HG03103 (cell line): ENCODE measurements at regions not wholly inside any gene's neighbourhood (a gene's known extent, or its start where the extent isn't known, plus 50 kb on each side); places are given as distances from the start of the nearest gene placed in this dataset.
"Not testable (repeated sequence)": the region's sequence is repeated elsewhere in the genome, so short reads cannot be mapped to it uniquely, and the experiment has no call there.

Experiments used
- ATAC-seq: cut with Tn5 transposase; IDR thresholded peaks from one replicate; pipeline ENCODE4 v1.9.1; 2021; ENCODE audit warnings: low read depth; ENCODE audit not compliant: unreplicated experiment

DNA sequence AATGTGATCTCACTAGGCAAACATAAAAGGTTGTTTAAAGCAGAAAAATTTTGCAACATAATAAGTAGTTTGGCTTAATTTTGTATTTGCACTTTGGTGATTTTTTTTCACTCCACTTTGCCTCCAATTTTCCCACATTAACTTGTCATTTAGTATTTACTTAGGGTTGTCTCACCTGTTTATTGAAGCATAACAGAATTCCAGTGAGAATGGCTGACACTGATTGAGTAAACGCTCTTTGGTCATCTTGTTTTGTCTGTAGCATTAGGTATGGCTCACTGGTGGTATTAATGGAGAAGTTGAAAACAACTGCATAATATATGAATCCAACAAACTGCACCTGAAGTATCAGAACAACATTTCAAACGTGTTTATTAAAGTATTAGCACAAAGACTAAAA, 799.5 kb upstream of the ADGRL3 start:
- no peak for ATAC-seq

DNA sequence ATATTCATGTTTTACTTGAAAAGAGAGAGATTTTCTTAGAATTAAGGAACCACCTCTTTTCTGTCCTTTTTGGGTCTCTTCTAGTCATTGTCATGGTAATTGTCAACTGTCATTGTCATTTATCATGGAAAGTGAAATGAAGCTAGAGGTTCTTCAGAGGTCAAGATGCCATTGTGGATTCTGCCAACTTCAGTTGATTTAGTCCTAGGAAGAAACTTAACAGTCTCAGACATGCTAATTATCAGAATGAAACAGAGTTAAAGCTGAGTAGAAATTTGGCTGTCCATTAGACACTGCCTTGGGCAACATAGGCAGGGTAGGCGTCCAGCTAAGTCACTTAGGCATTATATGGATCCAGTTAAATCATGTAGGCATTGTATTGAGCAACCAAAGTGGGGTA, 796.1 kb upstream of the ADGRL3 start:
- no peak for ATAC-seq

GRCh38 chr4:60422439-60422838, 777.7 kb upstream of the ADGRL3 start:
- ATAC-seq, result no peak

- ATAC-seq, result not testable (repeated sequence)
Observed at GRCh38 chr4:60423573-60424184, 776.4 kb upstream of the ADGRL3 start.

DNA sequence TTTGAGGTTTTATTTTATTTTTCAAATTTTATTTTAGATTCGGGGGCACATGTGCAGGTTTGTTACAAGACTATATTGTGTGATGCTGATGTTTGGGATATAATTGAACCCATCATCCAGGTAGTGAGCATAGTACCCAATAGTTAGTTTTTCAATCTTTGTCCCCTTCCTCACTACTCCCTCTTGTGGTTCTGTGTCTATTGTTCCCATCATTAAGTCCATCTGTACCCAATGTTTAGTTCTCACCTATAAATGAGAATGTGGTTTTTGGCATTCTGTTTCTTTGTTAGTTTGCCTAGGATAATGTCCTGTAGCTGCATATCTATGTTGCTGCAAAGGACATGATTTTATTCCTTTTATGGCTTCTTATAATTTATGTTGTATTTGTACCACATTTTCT, 767.2 kb upstream of the ADGRL3 start:
- ATAC-seq, result no peak

GRCh38 chr4:60443068-60443467, 757.1 kb upstream of the ADGRL3 start:
- ATAC-seq, result no peak

- ATAC-seq, result no peak
Observed at GRCh38 chr4:60443796-60444195, 756.3 kb upstream of the ADGRL3 start.

DNA sequence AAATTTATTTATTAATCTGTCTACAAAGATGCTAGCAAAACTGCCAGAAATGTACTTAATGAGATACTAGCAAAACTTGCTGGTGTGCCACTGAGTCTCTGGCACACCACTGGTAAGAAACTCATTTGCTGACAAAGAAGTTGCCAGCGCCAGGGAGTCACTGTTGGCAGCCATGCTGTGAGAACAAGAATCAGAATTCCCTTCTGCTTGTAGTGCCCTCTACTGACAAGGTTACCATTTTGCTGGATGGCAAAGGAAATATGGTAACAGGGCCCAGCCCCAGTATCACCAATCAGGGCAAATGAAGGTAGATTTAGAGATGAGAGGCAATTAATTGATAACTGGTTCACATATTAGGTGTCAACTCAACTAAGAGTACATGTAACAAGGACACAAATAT, 750.1 kb upstream of the ADGRL3 start:
- no peak for ATAC-seq

GRCh38 chr4:60452266-60452665, 747.9 kb upstream of the ADGRL3 start:
- no peak for ATAC-seq

DNA sequence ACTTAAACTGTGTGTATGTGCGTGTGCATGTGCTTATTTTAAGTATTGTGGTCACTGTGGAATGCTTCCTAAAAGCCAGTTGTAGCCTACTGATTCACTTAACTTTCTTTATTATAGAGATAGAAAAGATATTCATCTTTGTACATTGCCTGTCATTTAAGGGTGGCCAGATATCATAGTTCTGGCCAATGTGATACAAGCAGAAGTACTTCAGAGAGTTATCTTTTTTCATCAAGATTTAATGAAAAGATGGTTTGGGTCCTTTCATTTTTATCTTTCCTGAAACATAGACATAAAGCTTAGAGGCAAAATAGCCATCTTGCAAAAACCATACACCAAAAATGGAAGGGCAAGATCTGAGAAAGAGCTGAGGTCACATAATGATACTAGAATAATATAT, 744.7 kb upstream of the ADGRL3 start:
- ATAC-seq, result no peak

DNA sequence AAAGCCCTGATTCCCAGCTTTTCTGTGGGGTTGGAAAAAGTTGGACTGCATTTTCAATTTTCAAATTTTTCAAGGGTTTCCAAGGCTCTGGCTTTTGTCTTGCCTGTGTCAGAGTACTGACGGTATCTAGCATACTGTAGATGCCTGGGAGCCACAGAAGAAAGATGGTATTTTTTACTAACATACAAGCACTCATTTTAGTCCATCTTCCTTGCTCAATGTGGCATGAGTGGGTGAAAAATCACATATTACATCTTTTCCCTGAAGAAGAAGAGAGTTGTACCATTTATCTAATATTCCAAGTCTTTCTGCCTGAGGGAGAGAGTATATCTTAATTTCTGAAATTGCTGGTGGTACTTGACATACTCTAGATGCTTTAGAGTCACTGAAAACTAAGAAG, 738.6 kb upstream of the ADGRL3 start:
- no peak for ATAC-seq

GRCh38 chr4:60463857-60464502, 736.1 kb upstream of the ADGRL3 start:
- no peak for ATAC-seq

DNA sequence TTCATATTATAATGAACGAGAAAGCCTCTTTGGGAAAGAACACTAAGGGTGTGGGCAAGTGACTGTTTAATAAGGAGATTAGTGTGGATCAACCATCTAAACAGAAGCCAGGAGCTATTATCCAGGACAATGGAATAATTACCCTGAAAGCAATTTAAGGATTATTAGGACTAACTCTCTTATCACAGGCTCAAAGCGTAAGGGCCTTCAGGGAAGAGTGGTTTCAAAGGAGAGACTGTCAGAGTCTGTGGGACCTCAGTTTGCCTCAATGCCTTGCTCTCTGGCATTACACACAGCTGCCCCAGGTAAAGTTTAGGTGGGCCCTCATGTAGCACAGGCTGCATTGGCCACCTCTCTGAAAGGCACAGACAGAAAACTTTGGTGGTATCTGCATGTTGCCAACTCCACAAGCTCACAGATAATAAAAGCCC, 717.2 kb upstream of the ADGRL3 start:
- ATAC-seq, result no peak

- no peak for ATAC-seq
Observed at GRCh38 chr4:60485276-60485675, 714.9 kb upstream of the ADGRL3 start.

- ATAC-seq, result not testable (repeated sequence)
Observed at GRCh38 chr4:60487118-60487761, 712.9 kb upstream of the ADGRL3 start.

DNA sequence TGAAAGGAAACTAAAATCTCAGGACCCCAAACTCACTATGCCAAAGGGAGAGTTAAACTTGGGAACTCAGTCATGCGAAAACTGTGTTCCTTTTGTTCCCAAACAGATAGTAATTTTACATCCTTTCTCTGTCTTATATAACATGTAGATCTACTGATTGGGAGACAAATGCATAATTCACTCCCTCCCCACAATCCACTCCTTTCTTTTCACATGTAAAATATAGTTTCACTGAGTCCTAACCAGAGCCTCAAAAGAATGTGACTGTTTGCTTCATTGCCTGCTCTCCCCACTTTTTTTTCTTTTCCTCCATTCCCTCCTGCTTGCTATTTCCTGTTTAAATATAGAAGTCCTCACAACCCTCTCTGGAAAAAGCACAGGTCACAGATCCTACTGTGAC, 699.3 kb upstream of the ADGRL3 start:
- ATAC-seq, result no peak

DNA sequence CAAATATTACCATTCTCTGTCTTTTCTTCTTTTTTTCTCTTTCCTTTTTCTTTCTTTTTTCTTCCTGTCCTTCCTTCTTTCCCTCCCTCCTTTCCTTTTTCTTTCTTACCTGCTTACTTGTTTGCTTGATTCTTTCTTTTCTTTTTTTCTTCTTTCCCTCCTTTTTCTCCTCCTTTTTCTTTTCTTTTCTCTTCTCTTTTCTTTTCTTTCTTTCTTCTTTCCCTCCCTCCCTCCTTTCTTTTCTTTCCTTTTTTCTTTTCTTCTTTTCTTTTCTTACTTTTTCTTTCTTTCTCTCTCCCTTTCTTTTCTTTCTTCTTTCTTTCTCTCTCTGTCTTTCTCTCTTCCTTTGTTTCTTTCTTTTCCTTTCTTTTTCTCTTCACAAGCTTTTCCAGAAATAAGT, 697.4 kb upstream of the ADGRL3 start:
- ATAC-seq, result no peak

- no peak for ATAC-seq
Observed at GRCh38 chr4:60506061-60506460, 694.1 kb upstream of the ADGRL3 start.

DNA sequence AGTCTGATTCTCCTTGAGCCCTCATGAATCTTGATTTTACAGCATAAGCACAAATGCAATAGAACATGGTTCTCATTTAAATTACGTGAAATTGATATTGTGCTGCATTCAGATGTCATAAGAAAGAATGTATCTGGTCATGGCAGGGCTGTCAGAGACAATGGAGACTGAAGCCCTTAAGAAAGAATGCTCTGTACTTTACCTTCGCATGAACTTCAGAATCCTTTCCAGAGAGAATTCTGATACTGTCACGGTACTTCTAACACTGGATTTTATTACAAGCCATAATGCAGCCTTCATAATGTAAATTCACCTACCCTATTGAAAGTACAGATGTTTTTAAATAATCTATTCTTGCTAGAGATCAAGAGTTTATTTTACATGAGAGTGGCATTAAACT, 677.9 kb upstream of the ADGRL3 start:
- no peak for ATAC-seq

GRCh38 chr4:60531776-60532379, 668.2 kb upstream of the ADGRL3 start:
- no peak for ATAC-seq

GRCh38 chr4:60544981-60545380, 655.1 kb upstream of the ADGRL3 start:
- ATAC-seq, result no peak

- no peak for ATAC-seq
Observed at GRCh38 chr4:60562334-60562733, 637.8 kb upstream of the ADGRL3 start.
